ENCODE measurements at regions not wholly inside any gene's neighbourhood (a gene's known extent, or its start where the extent isn't known, plus 50 kb on each side); places are given as distances from the start of the nearest gene placed in this dataset.

DNA sequence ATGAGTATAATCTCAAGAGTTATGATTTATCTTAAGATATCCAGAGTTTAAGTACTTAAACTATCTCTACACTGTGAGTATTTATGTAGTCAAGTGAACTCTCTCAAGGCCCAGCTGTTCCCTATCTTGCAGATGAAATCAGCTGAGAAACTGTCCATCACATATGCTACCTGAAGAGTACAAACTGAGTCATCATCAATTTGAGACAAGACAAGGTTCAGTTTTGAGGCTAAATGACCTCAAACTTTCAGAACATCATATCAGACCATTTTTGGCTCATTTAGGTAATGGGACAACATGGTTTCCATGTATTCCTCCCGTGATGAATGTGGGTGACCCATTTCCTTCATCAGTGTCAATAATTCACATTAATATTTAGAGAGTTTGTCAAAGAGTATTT is 53.1 kb upstream of the AUTS2 start:
- no peak overlapping the region for H2BK5ac ChIP-seq (ENCODE audit: low read depth, low read length)
- no peaks in the 10 kb centered on the region for H3K79me1 ChIP-seq (ENCODE audit: low read depth, low read length)
- POLR2A ChIA-PET (ENCODE audit: partially characterized antibody) = no interaction called here
- no peak overlapping the region for H3K4ac ChIP-seq (replicated peaks; ENCODE audit: insufficient read length, low read depth, low read length)
- H3K23ac ChIP-seq (ENCODE audit: insufficient read length) = no peak overlapping the region
- H3K4me3 ChIP-seq (ENCODE audit: extremely low read depth in 1 of 4, insufficient read depth in 2 of 4, low read depth in 3 of 4, low read length in 4 of 4) = no peak overlapping the region
- no peak overlapping the region for H3K18ac ChIP-seq (ENCODE audit: extremely low read depth, low read length)
- no peak overlapping the region for H3K56ac ChIP-seq (replicated peaks; ENCODE audit: insufficient read length, low read depth, low read length)
- no peak overlapping the region for H2BK12ac ChIP-seq (ENCODE audit: low read depth, low read length)
- no peak overlapping the region for H3K14ac ChIP-seq (ENCODE audit: insufficient read length)
- no peak overlapping the region for H2AK5ac ChIP-seq (ENCODE audit: low read depth, low read length)
- H4K5ac ChIP-seq (ENCODE audit: insufficient read length, low read depth, low read length) = no peak overlapping the region
- no peak overlapping the region for H4K91ac ChIP-seq (replicated peaks; ENCODE audit: insufficient read length, low read length)
- H3K9me3 ChIP-seq (ENCODE audit: insufficient read depth in 2 of 2, low read depth in 1 of 2, low read length in 1 of 2) = no peaks in the 10 kb centered on the region
- DNase-seq (ENCODE audit: low read depth in 1 of 2, low spot score in 2 of 2) = no peak
- CTCF ChIA-PET (ENCODE audit: partially characterized antibody) = no interaction called here
- H3K23me2 ChIP-seq (ENCODE audit: low read depth, low read length) = no peaks in the 10 kb centered on the region
- no peak overlapping the region for H3K9ac ChIP-seq (replicated peaks in 1 of 4; ENCODE audit: extremely low read depth in 1 of 4, low read depth in 3 of 4, low read length in 3 of 4)
- H3K27me3 ChIP-seq (replicated peaks in 1 of 4; ENCODE audit: control insufficient read depth in 3 of 4, extremely low read depth in 1 of 4, insufficient read depth in 3 of 4, low read length in 3 of 4) = no peaks in the 10 kb centered on the region
- no peak overlapping the region for H2BK20ac ChIP-seq (ENCODE audit: low read length)
- no peak overlapping the region for H3K27ac ChIP-seq (ENCODE audit: low read depth, low read length)
- H4K20me1 ChIP-seq (replicated peaks in 1 of 2; ENCODE audit: control insufficient read depth in 1 of 2, insufficient read depth in 2 of 2, low read length in 2 of 2) = no peaks in the 10 kb centered on the region
- no peaks in the 10 kb centered on the region for H3K79me2 ChIP-seq (ENCODE audit: control insufficient read depth in 1 of 2, insufficient read depth in 2 of 2, low read length in 2 of 2)
- no peak overlapping the region for H2BK120ac ChIP-seq (replicated peaks; ENCODE audit: low read depth, low read length)
- no peak for FAIRE-seq
- no peak overlapping the region for H2AFZ ChIP-seq (ENCODE audit: low read length)
- no peak overlapping the region for H2BK15ac ChIP-seq (ENCODE audit: low read length)
- WGBS, 2 experiments (ENCODE audit: extremely low coverage in 1 of 2, insufficient coverage in 1 of 2, insufficient read length in 1 of 2, insufficient replicate concordance in 2 of 2, low coverage in 1 of 2, low lambda C conversion rate in 2 of 2, missing lambda C conversion rate in 1 of 2) = 95% methylated on average over 1 of the region's 1 CpG; no CpG with 5 or more reads in 1 of the 2 experiments
- H3K4me2 ChIP-seq (ENCODE audit: insufficient read depth in 1 of 2, low read depth in 2 of 2, low read length in 2 of 2) = no peak overlapping the region
- no peaks in the 10 kb centered on the region for H3K36me3 ChIP-seq (ENCODE audit: control insufficient read depth in 2 of 4, insufficient read depth in 4 of 4, low read length in 3 of 4)
- H3K4me1 ChIP-seq (replicated peaks in 1 of 4; ENCODE audit: control insufficient read depth in 3 of 4, insufficient read depth in 4 of 4, low read length in 3 of 4) = no peaks in the 10 kb centered on the region
- H4K8ac ChIP-seq (ENCODE audit: extremely low read depth, insufficient read depth, low read length) = no peak overlapping the region
- TF ChIP-seq RBBP5 (IDR thresholded peaks at IDR 0.05; ENCODE audit: borderline replicate concordance, low read depth, low read length) = no peak
- no peak for TF ChIP-seq POLR2AphosphoS5 (IDR thresholded peaks at IDR 0.05; ENCODE audit: low read depth, low read length)
- TF ChIP-seq KDM5A (IDR thresholded peaks at IDR 0.05; ENCODE audit: low read length) = no peak
- TF ChIP-seq, protein P1, sequence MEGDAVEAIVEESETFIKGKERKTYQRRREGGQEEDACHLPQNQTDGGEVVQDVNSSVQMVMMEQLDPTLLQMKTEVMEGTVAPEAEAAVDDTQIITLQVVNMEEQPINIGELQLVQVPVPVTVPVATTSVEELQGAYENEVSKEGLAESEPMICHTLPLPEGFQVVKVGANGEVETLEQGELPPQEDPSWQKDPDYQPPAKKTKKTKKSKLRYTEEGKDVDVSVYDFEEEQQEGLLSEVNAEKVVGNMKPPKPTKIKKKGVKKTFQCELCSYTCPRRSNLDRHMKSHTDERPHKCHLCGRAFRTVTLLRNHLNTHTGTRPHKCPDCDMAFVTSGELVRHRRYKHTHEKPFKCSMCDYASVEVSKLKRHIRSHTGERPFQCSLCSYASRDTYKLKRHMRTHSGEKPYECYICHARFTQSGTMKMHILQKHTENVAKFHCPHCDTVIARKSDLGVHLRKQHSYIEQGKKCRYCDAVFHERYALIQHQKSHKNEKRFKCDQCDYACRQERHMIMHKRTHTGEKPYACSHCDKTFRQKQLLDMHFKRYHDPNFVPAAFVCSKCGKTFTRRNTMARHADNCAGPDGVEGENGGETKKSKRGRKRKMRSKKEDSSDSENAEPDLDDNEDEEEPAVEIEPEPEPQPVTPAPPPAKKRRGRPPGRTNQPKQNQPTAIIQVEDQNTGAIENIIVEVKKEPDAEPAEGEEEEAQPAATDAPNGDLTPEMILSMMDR (IDR thresholded peaks at IDR 0.05; ENCODE audit: control extremely low read depth in 1 of 3, insufficient read depth in 1 of 3, low read depth in 1 of 3, low read length in 3 of 3) = no peak
- no peak for TF ChIP-seq CHD1 (IDR thresholded peaks at IDR 0.05; ENCODE audit: low read depth, low read length)
- TF ChIP-seq, protein P2, sequence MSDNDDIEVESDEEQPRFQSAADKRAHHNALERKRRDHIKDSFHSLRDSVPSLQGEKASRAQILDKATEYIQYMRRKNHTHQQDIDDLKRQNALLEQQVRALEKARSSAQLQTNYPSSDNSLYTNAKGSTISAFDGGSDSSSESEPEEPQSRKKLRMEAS (IDR thresholded peaks at IDR 0.05) = no peak
- no peak for TF ChIP-seq RXRA (IDR thresholded peaks at IDR 0.05; ENCODE audit: insufficient read depth, low read depth, low read length)
- no peak for TF ChIP-seq CREB1 (IDR thresholded peaks at IDR 0.05)
- no peak for TF ChIP-seq EP300 (IDR thresholded peaks at IDR 0.05; ENCODE audit: borderline replicate concordance in 1 of 2, low read depth in 2 of 2, low read length in 2 of 2)
- TF ChIP-seq RFX5 (IDR thresholded peaks at IDR 0.05; ENCODE audit: borderline replicate concordance, low read depth, low read length) = no peak
- TF ChIP-seq SP4 (IDR thresholded peaks at IDR 0.05; ENCODE audit: low read length) = no peak
- no peak for TF ChIP-seq NANOG (IDR thresholded peaks at IDR 0.05; ENCODE audit: insufficient read depth, low read depth, low read length, poor library complexity, severe bottlenecking)

Measured in H1 (cell line).